Astrocyte of the spinal cord (primary cell): ENCODE measurements at regions not wholly inside any gene's neighbourhood (a gene's known extent, or its start where the extent isn't known, plus 50 kb on each side); places are given as distances from the start of the nearest gene placed in this dataset.

ENCODE experiments used
- DNase-seq: peaks from one replicate; pipeline ENCODE4 v3.0.0; 2011; ENCODE audit warnings: low read depth, low spot score
- H3K4me3 ChIP-seq: 2 replicates; pipeline ENCODE4 v1.5.1; 2011; ENCODE audit warnings: low read depth, mild to moderate bottlenecking, low read length, moderate library complexity
- CTCF ChIP-seq: IDR thresholded peaks from 2 replicates; pipeline ENCODE4 v1.5.1; 2012; ENCODE audit warnings: low read depth, mild to moderate bottlenecking, low read length, inconsistent platforms
- in situ Hi-C: cut with HindIII; loops from 2 replicates; pipeline ENCODE4 v1.10.0; 2017; ENCODE audit warnings: low sequenced_read_pairs

GRCh38 chr2:37489041-37489456, 144.6 kb downstream of the QPCT start:
- no peak for TF ChIP-seq CTCF
- H3K4me3 ChIP-seq, result no peak overlapping the region
- in situ Hi-C loops, result no loop called here
- no peak for DNase-seq

- H3K4me3 ChIP-seq, result no peak overlapping the region
- TF ChIP-seq CTCF, result no peak
- in situ Hi-C loops, result no loop called here
- no peak for DNase-seq
These were observed 145.1 kb downstream of the QPCT start for GRCh38 chr2:37489536-37489935.

- in situ Hi-C loops, result no loop called here
- H3K4me3 ChIP-seq, result no peak overlapping the region
- no peak for TF ChIP-seq CTCF
- DNase-seq, result no peak
These were observed 149.0 kb downstream of the QPCT start for GRCh38 chr2:37493425-37493824.

- H3K4me3 ChIP-seq, result no peak overlapping the region
- TF ChIP-seq CTCF, result no peak
- in situ Hi-C loops, result no loop called here
- no peak for DNase-seq
These were observed 154.7 kb downstream of the QPCT start for GRCh38 chr2:37499113-37499512.

- no peak for TF ChIP-seq CTCF
- peak; percentile 15 for DNase-seq
- in situ Hi-C loops, result no loop called here
- no peak overlapping the region for H3K4me3 ChIP-seq
These were observed 155.6 kb downstream of the QPCT start for GRCh38 chr2:37500031-37500430.

- in situ Hi-C loops, result no loop called here
- TF ChIP-seq CTCF, result no peak
- H3K4me3 ChIP-seq, result no peak overlapping the region
- DNase-seq, result no peak
These were observed 156.7 kb downstream of the QPCT start for GRCh38 chr2:37501113-37501512.

- no peak for TF ChIP-seq CTCF
These were observed 162.1 kb downstream of the QPCT start for GRCh38 chr2:37506407-37507050.

More at GRCh38 chr2:37506407-37507050, 162.1 kb downstream of the QPCT start:
- H3K4me3 ChIP-seq, result no peak overlapping the region
- peak; percentile 12 for DNase-seq
- in situ Hi-C loops, result no loop called here
